ENCODE measurements at regions not wholly inside any gene's neighbourhood (a gene's known extent, or its start where the extent isn't known, plus 50 kb on each side); places are given as distances from the start of the nearest gene placed in this dataset.

- no peak for TF ChIP-seq POLR2A (IDR thresholded peaks at IDR 0.05)
- TF ChIP-seq, protein P1, sequence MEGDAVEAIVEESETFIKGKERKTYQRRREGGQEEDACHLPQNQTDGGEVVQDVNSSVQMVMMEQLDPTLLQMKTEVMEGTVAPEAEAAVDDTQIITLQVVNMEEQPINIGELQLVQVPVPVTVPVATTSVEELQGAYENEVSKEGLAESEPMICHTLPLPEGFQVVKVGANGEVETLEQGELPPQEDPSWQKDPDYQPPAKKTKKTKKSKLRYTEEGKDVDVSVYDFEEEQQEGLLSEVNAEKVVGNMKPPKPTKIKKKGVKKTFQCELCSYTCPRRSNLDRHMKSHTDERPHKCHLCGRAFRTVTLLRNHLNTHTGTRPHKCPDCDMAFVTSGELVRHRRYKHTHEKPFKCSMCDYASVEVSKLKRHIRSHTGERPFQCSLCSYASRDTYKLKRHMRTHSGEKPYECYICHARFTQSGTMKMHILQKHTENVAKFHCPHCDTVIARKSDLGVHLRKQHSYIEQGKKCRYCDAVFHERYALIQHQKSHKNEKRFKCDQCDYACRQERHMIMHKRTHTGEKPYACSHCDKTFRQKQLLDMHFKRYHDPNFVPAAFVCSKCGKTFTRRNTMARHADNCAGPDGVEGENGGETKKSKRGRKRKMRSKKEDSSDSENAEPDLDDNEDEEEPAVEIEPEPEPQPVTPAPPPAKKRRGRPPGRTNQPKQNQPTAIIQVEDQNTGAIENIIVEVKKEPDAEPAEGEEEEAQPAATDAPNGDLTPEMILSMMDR (IDR thresholded peaks at IDR 0.05), result no peak
Observed at GRCh38 chr1:164950541-164950986, 391.6 kb downstream of the PBX1 start.
